Retinal pigment epithelial cell (primary cell): ENCODE measurements at regions not wholly inside any gene's neighbourhood (a gene's known extent, or its start where the extent isn't known, plus 50 kb on each side); places are given as distances from the start of the nearest gene placed in this dataset.

Source experiments
- DNase-seq: peaks from one replicate; pipeline ENCODE4 v3.0.0-alpha.2; 2010; ENCODE audit warnings: low read depth
- H3K4me3 ChIP-seq: 2 replicates; pipeline ENCODE4 v1.5.1; 2011; ENCODE audit warnings: mild to moderate bottlenecking, low read length, control low read depth, moderate library complexity
- CTCF ChIP-seq: conservative IDR thresholded peaks from 2 replicates; pipeline ENCODE4 v1.5.1; 2011; ENCODE audit warnings: low read depth, low read length, control low read depth, inconsistent platforms

- no peak for TF ChIP-seq CTCF
Measured at GRCh38 chr5:28523416-28523815, 1485.0 kb upstream of the CDH9 start.

GRCh38 chr5:28517691-28518090 lies 1479.3 kb upstream of the CDH9 start:
- no peak for DNase-seq
- no peak overlapping the region for H3K4me3 ChIP-seq
- no peak for TF ChIP-seq CTCF

More at GRCh38 chr5:28523416-28523815, 1485.0 kb upstream of the CDH9 start:
- no peak for DNase-seq
- H3K4me3 ChIP-seq: no peak overlapping the region

GRCh38 chr5:28516722-28517121 lies 1478.3 kb upstream of the CDH9 start:
- no peak for DNase-seq
- no peak overlapping the region for H3K4me3 ChIP-seq
- no peak for TF ChIP-seq CTCF

GRCh38 chr5:28512648-28513047 lies 1474.3 kb upstream of the CDH9 start:
- no peak overlapping the region for H3K4me3 ChIP-seq
- DNase-seq: peak; percentile 38
- no peak for TF ChIP-seq CTCF

GRCh38 chr5:28505121-28505520 lies 1466.7 kb upstream of the CDH9 start:
- DNase-seq: no peak
- H3K4me3 ChIP-seq: no peak overlapping the region
- TF ChIP-seq CTCF: no peak

- H3K4me3 ChIP-seq: no peak overlapping the region
- no peak for TF ChIP-seq CTCF
- no peak for DNase-seq
Measured at GRCh38 chr5:28500511-28500910, 1462.1 kb upstream of the CDH9 start.

- no peak for DNase-seq
- TF ChIP-seq CTCF: no peak
- H3K4me3 ChIP-seq: no peak overlapping the region
Measured at GRCh38 chr5:28499766-28500290, 1461.4 kb upstream of the CDH9 start.
